Fibroblast of pulmonary artery (primary cell): ENCODE measurements at regions not wholly inside any gene's neighbourhood (a gene's known extent, or its start where the extent isn't known, plus 50 kb on each side); places are given as distances from the start of the nearest gene placed in this dataset.
"Not testable (repeated sequence)": the region's sequence is repeated elsewhere in the genome, so short reads cannot be mapped to it uniquely, and the experiment has no call there.

Experiments used
- DNase-seq: peaks from one replicate; pipeline ENCODE4 v3.0.0-alpha.2; 2010; ENCODE audit warnings: low read depth
- H3K4me3 ChIP-seq: replicated peaks from 2 replicates; pipeline ENCODE4 v1.5.1; 2011; ENCODE audit warnings: low read depth, mild to moderate bottlenecking, control low read depth, low read length, moderate library complexity
- CTCF ChIP-seq: IDR thresholded peaks from 2 replicates; pipeline ENCODE4 v1.5.1; 2011; ENCODE audit warnings: mild to moderate bottlenecking, control low read depth, low read length, inconsistent platforms; ENCODE audit errors: missing control alignments

- no peak for TF ChIP-seq CTCF
- no peak overlapping the region for H3K4me3 ChIP-seq
- no peak for DNase-seq
These were observed 91.2 kb upstream of the SEM1 start for GRCh38 chr7:96800824-96801223.

GRCh38 chr7:96819111-96819700 lies 109.6 kb upstream of the SEM1 start:
- DNase-seq, result no peak
- H3K4me3 ChIP-seq, result no peak overlapping the region
- TF ChIP-seq CTCF, result no peak

GRCh38 chr7:96821131-96821530 lies 111.5 kb upstream of the SEM1 start:
- not testable (repeated sequence) for H3K4me3 ChIP-seq, DNase-seq

- H3K4me3 ChIP-seq, result no peak overlapping the region
- DNase-seq, result no peak
- no peak for TF ChIP-seq CTCF
These were observed 113.2 kb upstream of the SEM1 start for GRCh38 chr7:96822824-96823223.

- TF ChIP-seq CTCF, result no peak
- no peak overlapping the region for H3K4me3 ChIP-seq
- peak; percentile 5 for DNase-seq
These were observed 113.6 kb upstream of the SEM1 start for GRCh38 chr7:96823274-96823673.

- TF ChIP-seq CTCF, result no peak
- DNase-seq, result no peak
- H3K4me3 ChIP-seq, result no peak overlapping the region
These were observed 115.0 kb upstream of the SEM1 start for GRCh38 chr7:96824686-96825085.

GRCh38 chr7:96825285-96825684 lies 115.6 kb upstream of the SEM1 start:
- DNase-seq, result no peak

More at GRCh38 chr7:96825285-96825684, 115.6 kb upstream of the SEM1 start:
- H3K4me3 ChIP-seq, result no peak overlapping the region
- TF ChIP-seq CTCF, result no peak
